HL-60 (cell line): ENCODE measurements at regions not wholly inside any gene's neighbourhood (a gene's known extent, or its start where the extent isn't known, plus 50 kb on each side); places are given as distances from the start of the nearest gene placed in this dataset.
"Not testable (repeated sequence)": the region's sequence is repeated elsewhere in the genome, so short reads cannot be mapped to it uniquely, and the experiment has no call there.

Source experiments
- DNase-seq, 2 experiments: peaks; one replicate each; pipeline ENCODE4 v3.0.0-alpha.2; 2010 to 2020; ENCODE audit warnings: low read depth in 1 of 2, low spot score in 1 of 2
- H3K27ac ChIP-seq: fragments of 250-450 bp; sonication (Bioruptor Pico); replicated peaks from 2 replicates; pipeline ENCODE4 v1.5.1; 2020; ENCODE audit warnings: mild to moderate bottlenecking, moderate library complexity
- H3K27me3 ChIP-seq: fragments of 250-450 bp; sonication (Bioruptor Pico); 2 replicates; pipeline ENCODE4 v1.5.1; 2021; ENCODE audit warnings: mild to moderate bottlenecking, moderate library complexity; ENCODE audit not compliant: insufficient read depth, poor library complexity, severe bottlenecking
- H3K4me3 ChIP-seq: replicated peaks from 2 replicates; pipeline ENCODE4 v1.5.1; 2011; ENCODE audit warnings: mild to moderate bottlenecking, control low read depth, low read length; ENCODE audit not compliant: insufficient read depth
- CTCF ChIP-seq: IDR thresholded peaks from one replicate; pipeline ENCODE4 v1.5.1; 2011; ENCODE audit warnings: low read length, control low read depth, inconsistent platforms; ENCODE audit not compliant: insufficient read depth
- GABPA ChIP-seq: IDR thresholded peaks from 2 replicates; pipeline ENCODE4 v1.6.1; 2012; ENCODE audit warnings: low read depth
- POLR2AphosphoS5 ChIP-seq: IDR thresholded peaks from 2 replicates; pipeline ENCODE4 v1.6.1; 2012; ENCODE audit warnings: low read depth
- REST ChIP-seq: IDR thresholded peaks from 2 replicates; pipeline ENCODE4 v1.6.1; 2012; ENCODE audit warnings: low read depth; ENCODE audit not compliant: insufficient replicate concordance
- SPI1 ChIP-seq: IDR thresholded peaks from 2 replicates; pipeline ENCODE4 v1.6.1; 2012; ENCODE audit warnings: low read depth, mild to moderate bottlenecking, borderline replicate concordance

- no peak overlapping the region for H3K27ac ChIP-seq
- TF ChIP-seq GABPA (no peak), POLR2AphosphoS5 (no peak), REST (no peak), CTCF (no peak), SPI1 (no peak)
- DNase-seq = no peak
- H3K4me3 ChIP-seq = no peak overlapping the region
- H3K27me3 ChIP-seq = no peaks in the 10 kb centered on the region
Measured at GRCh38 chr12:30548203-30548602, 147.5 kb downstream of the IPO8 start.

GRCh38 chr12:30546121-30546520 is 149.5 kb downstream of the IPO8 start:
- no peak for TF ChIP-seq GABPA
- TF ChIP-seq REST = no peak
- TF ChIP-seq CTCF = no peak
- no peak for TF ChIP-seq SPI1
- TF ChIP-seq POLR2AphosphoS5 = no peak
- Histone ChIP-seq H3K27me3 (no peaks in the 10 kb centered on the region), H3K4me3 (no peak overlapping the region), H3K27ac (no peak overlapping the region)
- DNase-seq = no peak

- not testable (repeated sequence) for H3K27me3 ChIP-seq, H3K27ac ChIP-seq, DNase-seq, H3K4me3 ChIP-seq
Measured at GRCh38 chr12:30544704-30545103, 151.0 kb downstream of the IPO8 start.

- H3K27ac ChIP-seq = no peak overlapping the region
- H3K4me3 ChIP-seq = no peak overlapping the region
- no peak for DNase-seq
- TF ChIP-seq REST = no peak
- no peak for TF ChIP-seq POLR2AphosphoS5
- TF ChIP-seq SPI1 = no peak
- TF ChIP-seq GABPA = no peak
- TF ChIP-seq CTCF = no peak
- H3K27me3 ChIP-seq = no peaks in the 10 kb centered on the region
Measured at GRCh38 chr12:30537228-30537627, 158.4 kb downstream of the IPO8 start.
